Stomach (tissue), 8 donors: ENCODE measurements at regions not wholly inside any gene's neighbourhood (a gene's known extent, or its start where the extent isn't known, plus 50 kb on each side); places are given as distances from the start of the nearest gene placed in this dataset.

Experiments used
- DNase-seq, 2 donors: peaks; one replicate each; pipeline versions ENCODE4 v3.0.0 to v3.0.0-alpha.2; 2013 to 2019
- H3K27ac ChIP-seq, 5 donors: fragments of 200-600 bp in 4 of 5; sonication (generic) in 4 of 5; one replicate each; pipeline ENCODE4 v1.5.1; 2013 to 2019; ENCODE audit warnings: mild to moderate bottlenecking in 1 of 5, moderate library complexity in 1 of 5
- H3K27me3 ChIP-seq, 3 donors: fragments of 200-600 bp; sonication (generic); one replicate each; pipeline ENCODE4 v1.5.1; 2017 to 2019; ENCODE audit warnings: mixed run types in 1 of 3
- H3K36me3 ChIP-seq, 4 donors: fragments of 200-600 bp; sonication (generic); 1 replicate in 3 of 4; 2 replicates in 1 of 4; pipeline ENCODE4 v1.5.1; 2016 to 2019
- H3K4me1 ChIP-seq, 4 donors: fragments of 200-600 bp; sonication (generic); one replicate each; pipeline ENCODE4 v1.5.1; 2016 to 2019
- H3K4me3 ChIP-seq, 4 donors: fragments of 200-600 bp; sonication (generic) in 3 of 4; one replicate each; pipeline ENCODE4 v1.5.1; 2016 to 2019; ENCODE audit warnings: mild to moderate bottlenecking in 1 of 4
- H3K9me3 ChIP-seq, 4 donors: fragments of 200-600 bp; sonication (generic); one replicate each; pipeline ENCODE4 v1.5.1; 2016 to 2019
- CTCF ChIP-seq, 7 experiments: fragments of 450-650 bp in 4 of 7; fragments of 200-600 bp in 3 of 7; sonication (generic) in 3 of 7; IDR thresholded peaks; one replicate each; pipeline ENCODE4 v1.5.1; 2016 to 2019; ENCODE audit warnings: antibody characterized with exemption in 7 of 7, control low read depth in 2 of 7, mild to moderate bottlenecking in 1 of 7
- EP300 ChIP-seq: sonication (generic); formaldehyde crosslinking; IDR thresholded peaks from one replicate; pipeline ENCODE4 v1.6.1; 2017; ENCODE audit warnings: antibody characterized with exemption
- POLR2A ChIP-seq, 4 donors: fragments of 450-650 bp; IDR thresholded peaks; one replicate each; pipeline ENCODE4 v1.6.1; 2016; ENCODE audit warnings: antibody characterized with exemption in 4 of 4, control low read depth in 2 of 4, mild to moderate bottlenecking in 1 of 4, moderate library complexity in 1 of 4
- POLR2AphosphoS5 ChIP-seq, 3 donors: sonication (generic); formaldehyde crosslinking; IDR thresholded peaks; one replicate each; pipeline ENCODE4 v1.6.1; 2016; ENCODE audit warnings: antibody characterized with exemption in 3 of 3
- WGBS, 5 donors: extraction: QIAGEN DNeasy Blood & Tissue Kit in 3 of 5; methylation state at CpG; one replicate each; pipeline versions ENCODE4 v1.1.5 to v1.1.7; 2013 to 2018; 5-methylcytosine and 5-hydroxymethylcytosine counted together
- intact Hi-C: fragments of 100-400 bp; cut with DNase I; formaldehyde crosslinking; loops from one replicate; pipeline ENCODE4 v1.15.1; 2023; ENCODE audit warnings: low total_unique reads
- donor health status: healthy with polysubstance abuse.
- donor health status: Bipolar disorder and iron deficiency.
- donor health status: healthy.

- H3K27me3 ChIP-seq = peaks cover 0 to 7% (median 0%) of the 10 kb centered on the region in 3 donors
- no peak overlapping the region for H3K4me3 ChIP-seq
- TF ChIP-seq CTCF (IDR thresholded peaks at IDR 0.05) (no peak), POLR2AphosphoS5 (IDR thresholded peaks at IDR 0.05) (no peak), EP300 (no peak), POLR2A (IDR thresholded peaks at IDR 0.05) (no peak)
- H3K36me3 ChIP-seq = no peaks in the 10 kb centered on the region
- no peaks in the 10 kb centered on the region for H3K4me1 ChIP-seq
- WGBS, 5 donors = 78 to 87% (median 84%) methylated on average over 11 of the region's 11 CpGs
- H3K9me3 ChIP-seq = no peaks in the 10 kb centered on the region
- H3K27ac ChIP-seq = no peak overlapping the region
- intact Hi-C loops = no loop called here
- no peak for DNase-seq
Observed at GRCh38 chr16:82452004-82452756, 174.6 kb upstream of the CDH13 start.

- Histone ChIP-seq H3K27ac (no peak overlapping the region), H3K27me3 (peaks cover 0 to 7% (median 0%) of the 10 kb centered on the region in 3 donors), H3K4me3 (no peak overlapping the region), H3K4me1 (no peaks in the 10 kb centered on the region), H3K36me3 (no peaks in the 10 kb centered on the region), H3K9me3 (no peaks in the 10 kb centered on the region)
- 50 to 55% (median 53%) methylated on average over 3 of the region's 3 CpGs for WGBS, 5 donors
- intact Hi-C loops = no loop called here
- DNase-seq = no peak
- no peak for TF ChIP-seq POLR2AphosphoS5 (IDR thresholded peaks at IDR 0.05)
- no peak for TF ChIP-seq CTCF (IDR thresholded peaks at IDR 0.05)
- TF ChIP-seq POLR2A (IDR thresholded peaks at IDR 0.05) = no peak
- TF ChIP-seq EP300 = no peak
Observed at GRCh38 chr16:82451449-82451848, 175.3 kb upstream of the CDH13 start.

- no peaks in the 10 kb centered on the region for H3K9me3 ChIP-seq
- WGBS, 5 donors = 47 to 63% (median 53%) methylated on average over 6 of the region's 6 CpGs
- no peak for DNase-seq
- no peak overlapping the region for H3K4me3 ChIP-seq
- peaks cover 0 to 15% (median 0%) of the 10 kb centered on the region in 3 donors for H3K27me3 ChIP-seq
- TF ChIP-seq EP300 (no peak), CTCF (IDR thresholded peaks at IDR 0.05) (no peak), POLR2A (IDR thresholded peaks at IDR 0.05) (no peak)
- no peaks in the 10 kb centered on the region for H3K36me3 ChIP-seq
- H3K27ac ChIP-seq = no peak overlapping the region
- no peaks in the 10 kb centered on the region for H3K4me1 ChIP-seq
- intact Hi-C loops = no loop called here
Observed at GRCh38 chr16:82440336-82440735, 186.4 kb upstream of the CDH13 start.

GRCh38 chr16:82439678-82440293 is 187.0 kb upstream of the CDH13 start:
- Histone ChIP-seq H3K27ac (no peak overlapping the region), H3K4me1 (no peaks in the 10 kb centered on the region), H3K36me3 (no peaks in the 10 kb centered on the region), H3K4me3 (no peak overlapping the region), H3K27me3 (peaks cover 0 to 15% (median 0%) of the 10 kb centered on the region in 3 donors), H3K9me3 (no peaks in the 10 kb centered on the region)
- no peak for TF ChIP-seq CTCF (IDR thresholded peaks at IDR 0.05)
- no peak for TF ChIP-seq POLR2A (IDR thresholded peaks at IDR 0.05)
- no peak for TF ChIP-seq POLR2AphosphoS5 (IDR thresholded peaks at IDR 0.05)
- no peak for TF ChIP-seq EP300
- intact Hi-C loops = no loop called here
- WGBS, 5 donors = 58 to 75% (median 71%) methylated on average over 7 of the region's 7 CpGs
- DNase-seq = no peak
